Fibroblast of lung (primary cell): ENCODE measurements at regions not wholly inside any gene's neighbourhood (a gene's known extent, or its start where the extent isn't known, plus 50 kb on each side); places are given as distances from the start of the nearest gene placed in this dataset.

Source experiments
- EZH2 ChIP-seq: IDR thresholded peaks from 2 replicates; pipeline ENCODE4 v1.5.1; 2012; ENCODE audit warnings: low read length, control low read depth, mild to moderate bottlenecking; ENCODE audit errors: missing control alignments
- TF ChIP-seq, protein P1 (sequence below), 2 donors: IDR thresholded peaks in 1 of 2; conservative IDR thresholded peaks in 1 of 2; 1 replicate in 1 of 2; 2 replicates in 1 of 2; pipeline ENCODE4 v1.5.1; 2011 to 2012; ENCODE audit warnings: low read length in 2 of 2, control low read depth in 1 of 2, inconsistent platforms in 1 of 2, low read depth in 1 of 2, mild to moderate bottlenecking in 1 of 2

GRCh38 chr10:10765017-10765416, 252.7 kb upstream of the CELF2 start:
- no peak for TF ChIP-seq EZH2
- TF ChIP-seq, protein P1, sequence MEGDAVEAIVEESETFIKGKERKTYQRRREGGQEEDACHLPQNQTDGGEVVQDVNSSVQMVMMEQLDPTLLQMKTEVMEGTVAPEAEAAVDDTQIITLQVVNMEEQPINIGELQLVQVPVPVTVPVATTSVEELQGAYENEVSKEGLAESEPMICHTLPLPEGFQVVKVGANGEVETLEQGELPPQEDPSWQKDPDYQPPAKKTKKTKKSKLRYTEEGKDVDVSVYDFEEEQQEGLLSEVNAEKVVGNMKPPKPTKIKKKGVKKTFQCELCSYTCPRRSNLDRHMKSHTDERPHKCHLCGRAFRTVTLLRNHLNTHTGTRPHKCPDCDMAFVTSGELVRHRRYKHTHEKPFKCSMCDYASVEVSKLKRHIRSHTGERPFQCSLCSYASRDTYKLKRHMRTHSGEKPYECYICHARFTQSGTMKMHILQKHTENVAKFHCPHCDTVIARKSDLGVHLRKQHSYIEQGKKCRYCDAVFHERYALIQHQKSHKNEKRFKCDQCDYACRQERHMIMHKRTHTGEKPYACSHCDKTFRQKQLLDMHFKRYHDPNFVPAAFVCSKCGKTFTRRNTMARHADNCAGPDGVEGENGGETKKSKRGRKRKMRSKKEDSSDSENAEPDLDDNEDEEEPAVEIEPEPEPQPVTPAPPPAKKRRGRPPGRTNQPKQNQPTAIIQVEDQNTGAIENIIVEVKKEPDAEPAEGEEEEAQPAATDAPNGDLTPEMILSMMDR (conservative IDR thresholded peaks at IDR 0.05 in 1 of 2, IDR thresholded peaks at IDR 0.05 in 1 of 2; ENCODE audit: low read depth in 1 of 2, low read length in 2 of 2): no peak
